Thymus (tissue), 11 donors: ENCODE measurements at regions not wholly inside any gene's neighbourhood (a gene's known extent, or its start where the extent isn't known, plus 50 kb on each side); places are given as distances from the start of the nearest gene placed in this dataset.

Experiments used
- DNase-seq, 9 donors: peaks; one replicate each; pipeline ENCODE4 v3.0.0-alpha.2; 2013; ENCODE audit warnings: low spot score in 9 of 9, low read depth in 6 of 9, missing footprints in 1 of 9
- H3K27ac ChIP-seq, 2 donors: one replicate each; pipeline ENCODE4 v1.5.1; 2013; ENCODE audit warnings: control low read depth in 1 of 2, low read depth in 1 of 2, low read length in 1 of 2, mild to moderate bottlenecking in 1 of 2, moderate library complexity in 1 of 2
- H3K27me3 ChIP-seq, 2 donors: one replicate each; pipeline ENCODE4 v1.5.1; 2013; ENCODE audit warnings: low read length in 1 of 2; ENCODE audit not compliant: control insufficient read depth in 2 of 2, insufficient read depth in 1 of 2
- H3K36me3 ChIP-seq, 2 donors: one replicate each; pipeline ENCODE4 v1.5.1; 2013; ENCODE audit warnings: low read length in 1 of 2, mild to moderate bottlenecking in 1 of 2, moderate library complexity in 1 of 2; ENCODE audit not compliant: control insufficient read depth in 2 of 2, insufficient read depth in 2 of 2
- H3K4me1 ChIP-seq, 2 donors: one replicate each; pipeline ENCODE4 v1.5.1; 2013; ENCODE audit warnings: low read length in 2 of 2; ENCODE audit not compliant: control insufficient read depth in 2 of 2, insufficient read depth in 2 of 2
- H3K4me3 ChIP-seq, 2 donors: one replicate each; pipeline ENCODE4 v1.5.1; 2013; ENCODE audit warnings: low read length in 2 of 2, control low read depth in 1 of 2, mild to moderate bottlenecking in 1 of 2
- H3K9me3 ChIP-seq, 2 donors: one replicate each; pipeline ENCODE4 v1.5.1; 2013; ENCODE audit warnings: low read length in 1 of 2, mild to moderate bottlenecking in 1 of 2; ENCODE audit not compliant: control insufficient read depth in 2 of 2, insufficient read depth in 1 of 2
- WGBS: extraction: QIAGEN DNeasy Blood & Tissue Kit; methylation state at CpG from one replicate; pipeline ENCODE4 v1.1.7; 2013; 5-methylcytosine and 5-hydroxymethylcytosine counted together
- donor health status: healthy.

DNA sequence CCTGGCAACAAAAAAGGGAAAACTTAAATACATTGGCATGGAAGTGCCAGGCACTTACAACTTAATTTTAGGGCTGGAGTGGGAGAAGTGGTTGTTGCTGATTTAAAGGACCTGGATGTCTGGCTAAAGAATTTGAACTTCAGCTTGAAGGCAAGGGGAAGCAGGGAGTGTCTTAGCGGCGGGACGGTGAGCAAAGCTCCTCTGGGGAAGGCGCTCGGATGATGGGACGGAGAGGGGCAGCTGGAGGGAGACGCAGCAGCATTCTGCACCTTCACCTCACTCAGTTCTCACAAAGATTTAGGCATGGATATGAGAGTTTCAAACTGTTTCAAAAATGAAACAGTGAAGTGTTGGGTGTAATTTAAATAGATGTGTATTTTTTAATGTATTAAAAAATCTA lies 967.1 kb downstream of the BRD1 start:
- DNase-seq = no peak
- WGBS = 90% methylated on average over 7 of the region's 7 CpGs

DNA sequence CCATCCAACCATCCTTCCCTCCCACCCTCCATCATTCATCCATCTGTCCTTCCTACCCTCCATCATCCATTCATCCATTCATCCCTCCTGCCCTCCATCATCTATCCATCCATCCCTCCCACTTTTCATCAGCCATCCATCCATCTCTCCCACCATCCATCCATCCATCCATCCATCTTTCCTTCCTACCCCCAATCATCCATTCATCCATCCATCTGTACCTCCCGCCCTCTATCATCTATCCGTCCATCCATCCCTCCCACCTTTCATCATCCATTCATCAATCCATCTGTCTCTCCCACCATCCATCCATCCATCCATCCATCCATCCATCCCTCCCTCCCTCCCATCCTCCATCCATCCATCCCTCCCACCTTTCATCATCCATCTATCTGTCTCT lies 968.8 kb downstream of the BRD1 start:
- Histone ChIP-seq H3K36me3 (no peaks in the 10 kb centered on the region), H3K27ac (no peak overlapping the region), H3K27me3 (no peaks in the 10 kb centered on the region), H3K9me3 (no peaks in the 10 kb centered on the region), H3K4me3 (no peak overlapping the region), H3K4me1 (no peaks in the 10 kb centered on the region)
- DNase-seq = no peak
- WGBS = 95% methylated on average over 2 of the region's 2 CpGs

More for the DNA sequence above, 967.1 kb downstream of the BRD1 start:
- no peak overlapping the region for H3K27ac ChIP-seq
- H3K4me1 ChIP-seq = no peaks in the 10 kb centered on the region
- no peaks in the 10 kb centered on the region for H3K36me3 ChIP-seq
- H3K27me3 ChIP-seq = no peaks in the 10 kb centered on the region
- no peak overlapping the region for H3K4me3 ChIP-seq
- H3K9me3 ChIP-seq = no peaks in the 10 kb centered on the region

DNA sequence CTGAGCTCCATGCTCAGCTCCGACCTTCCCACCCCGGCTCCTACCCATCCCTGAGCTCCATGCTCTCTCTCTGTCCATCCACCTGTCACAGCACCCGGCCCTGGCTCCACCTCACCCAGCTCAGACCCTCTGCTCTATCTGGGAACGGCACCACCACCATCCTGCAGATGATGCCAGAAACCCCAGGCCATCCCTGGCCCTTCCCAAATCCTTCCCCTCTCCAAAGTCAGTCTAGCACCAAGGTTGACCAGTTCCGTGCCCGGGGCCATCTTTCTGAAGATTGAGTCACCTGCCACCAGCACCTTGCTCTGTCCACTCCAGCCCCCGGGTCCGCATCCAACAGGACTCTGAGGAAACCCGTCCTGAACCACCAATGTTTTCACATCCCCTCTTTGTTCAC lies 969.6 kb downstream of the BRD1 start:
- Histone ChIP-seq H3K27ac (no peak overlapping the region), H3K36me3 (no peaks in the 10 kb centered on the region), H3K27me3 (no peaks in the 10 kb centered on the region), H3K4me1 (no peaks in the 10 kb centered on the region), H3K4me3 (no peak overlapping the region), H3K9me3 (no peaks in the 10 kb centered on the region)
- DNase-seq = no peak
- 89% methylated on average over 9 of the region's 9 CpGs for WGBS

DNA sequence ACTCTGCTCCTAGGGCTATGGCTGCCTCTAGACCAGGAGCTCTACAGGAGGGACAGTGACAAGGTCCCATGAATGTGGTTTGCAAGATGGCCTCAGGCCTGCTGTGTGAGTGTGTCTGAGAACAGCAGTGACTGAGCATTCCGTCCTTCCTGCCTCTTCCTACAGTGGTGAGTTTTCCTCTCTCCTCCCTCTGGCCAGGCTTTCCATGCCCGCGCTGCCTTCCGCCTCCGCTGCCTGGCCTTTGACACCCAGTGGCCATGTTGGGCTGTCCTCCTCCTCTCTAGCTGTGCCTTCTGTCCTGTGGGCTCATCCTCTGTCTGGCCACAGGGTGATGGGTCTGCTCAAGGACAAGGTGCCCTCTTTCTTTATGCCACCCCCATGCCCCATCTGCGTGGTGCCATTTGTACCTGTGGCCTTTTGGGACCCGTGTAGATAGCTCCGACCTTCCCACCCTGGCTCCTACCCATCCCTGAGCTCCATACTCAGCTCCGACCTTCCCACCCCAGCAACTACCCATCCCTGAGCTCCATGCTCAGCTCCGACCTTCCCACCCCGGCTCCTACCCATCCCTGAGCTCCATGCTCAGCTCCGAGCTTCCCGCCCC lies 970.4 kb downstream of the BRD1 start:
- Histone ChIP-seq H3K27me3 (no peaks in the 10 kb centered on the region), H3K9me3 (no peaks in the 10 kb centered on the region), H3K4me3 (no peak overlapping the region), H3K36me3 (no peaks in the 10 kb centered on the region), H3K27ac (no peak overlapping the region), H3K4me1 (no peaks in the 10 kb centered on the region)
- DNase-seq = no peak
- 87% methylated on average over 13 of the region's 13 CpGs for WGBS

DNA sequence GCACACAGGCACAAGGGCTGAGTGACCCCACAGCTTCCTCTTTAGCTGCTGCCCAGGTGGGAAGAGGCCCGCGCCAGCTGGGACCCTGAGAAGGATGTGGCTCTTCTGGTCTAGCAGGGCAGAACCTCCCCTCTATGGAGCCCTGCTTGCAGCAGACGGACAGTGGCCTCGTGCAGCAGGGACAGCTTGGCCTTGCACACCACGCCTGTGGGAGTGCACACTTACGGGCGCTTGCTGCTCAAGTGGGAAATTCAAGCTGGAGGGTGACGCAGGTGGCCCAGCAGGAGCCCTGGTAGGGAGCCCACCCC lies 971.4 kb downstream of the BRD1 start:
- no peak for DNase-seq
- WGBS = 87% methylated on average over 8 of the region's 8 CpGs
- H3K27me3 ChIP-seq = no peaks in the 10 kb centered on the region
- no peak overlapping the region for H3K27ac ChIP-seq
- no peaks in the 10 kb centered on the region for H3K36me3 ChIP-seq
- no peak overlapping the region for H3K4me3 ChIP-seq
- no peaks in the 10 kb centered on the region for H3K9me3 ChIP-seq
- no peaks in the 10 kb centered on the region for H3K4me1 ChIP-seq

DNA sequence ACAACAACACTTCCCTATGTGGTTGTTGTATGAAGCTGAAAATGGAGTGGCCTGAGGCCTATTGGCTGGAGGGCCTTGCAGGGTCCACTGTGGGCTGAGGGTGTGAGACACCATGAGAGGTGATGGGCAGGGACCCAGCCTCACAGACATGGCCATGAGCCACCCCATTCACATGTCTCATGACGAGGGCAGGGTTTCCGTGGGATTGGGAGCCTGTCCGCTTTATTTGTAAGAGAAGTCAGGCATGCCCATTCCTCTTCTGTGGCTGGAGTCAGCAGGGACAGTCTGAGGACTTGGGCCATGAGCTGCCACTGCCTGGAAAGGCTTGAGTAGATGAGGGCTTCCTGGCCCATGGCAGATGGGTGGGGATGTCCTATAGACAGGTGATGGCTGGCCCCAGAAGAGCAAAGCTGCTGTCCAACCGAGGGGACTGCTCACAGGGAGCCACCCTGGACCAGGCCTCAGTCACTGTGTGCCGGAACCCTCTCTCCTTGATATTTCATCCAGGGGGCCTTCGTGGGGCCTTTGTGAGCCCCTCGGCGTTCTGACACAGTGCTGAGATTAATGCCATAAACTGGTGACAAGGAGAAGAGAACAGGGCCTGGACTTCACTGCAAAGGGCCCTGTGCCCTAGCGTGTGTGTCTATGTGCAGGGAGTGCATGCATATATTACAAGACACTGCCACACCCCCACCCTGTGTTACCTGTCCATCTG lies 971.9 kb downstream of the BRD1 start:
- no peak for DNase-seq
- Histone ChIP-seq H3K27ac (no peak overlapping the region), H3K4me3 (no peak overlapping the region), H3K36me3 (no peaks in the 10 kb centered on the region), H3K27me3 (no peaks in the 10 kb centered on the region), H3K4me1 (no peaks in the 10 kb centered on the region), H3K9me3 (no peaks in the 10 kb centered on the region)
- WGBS = 90% methylated on average over 9 of the region's 9 CpGs

DNA sequence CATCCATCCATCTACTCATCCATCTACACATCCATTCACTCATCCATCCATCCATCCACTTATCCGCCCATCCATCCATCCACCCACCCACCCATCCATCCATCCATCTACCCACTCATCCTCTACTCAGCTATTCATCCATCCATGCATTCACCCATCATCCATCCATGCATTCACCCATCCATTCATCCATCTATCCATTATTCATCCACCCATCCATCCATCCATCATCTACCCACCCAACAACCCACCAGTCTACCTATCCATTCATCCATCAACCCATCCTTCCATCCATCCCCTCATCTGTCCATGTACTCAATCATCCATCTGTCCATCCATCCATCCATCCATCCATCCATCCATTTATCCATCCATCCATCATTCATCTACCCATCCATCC lies 972.7 kb downstream of the BRD1 start:
- Histone ChIP-seq H3K4me3 (no peak overlapping the region), H3K4me1 (no peaks in the 10 kb centered on the region), H3K27ac (no peak overlapping the region), H3K27me3 (no peaks in the 10 kb centered on the region), H3K9me3 (no peaks in the 10 kb centered on the region), H3K36me3 (no peaks in the 10 kb centered on the region)
- DNase-seq = no peak
- WGBS = 94% methylated on average over 1 of the region's 1 CpG

DNA sequence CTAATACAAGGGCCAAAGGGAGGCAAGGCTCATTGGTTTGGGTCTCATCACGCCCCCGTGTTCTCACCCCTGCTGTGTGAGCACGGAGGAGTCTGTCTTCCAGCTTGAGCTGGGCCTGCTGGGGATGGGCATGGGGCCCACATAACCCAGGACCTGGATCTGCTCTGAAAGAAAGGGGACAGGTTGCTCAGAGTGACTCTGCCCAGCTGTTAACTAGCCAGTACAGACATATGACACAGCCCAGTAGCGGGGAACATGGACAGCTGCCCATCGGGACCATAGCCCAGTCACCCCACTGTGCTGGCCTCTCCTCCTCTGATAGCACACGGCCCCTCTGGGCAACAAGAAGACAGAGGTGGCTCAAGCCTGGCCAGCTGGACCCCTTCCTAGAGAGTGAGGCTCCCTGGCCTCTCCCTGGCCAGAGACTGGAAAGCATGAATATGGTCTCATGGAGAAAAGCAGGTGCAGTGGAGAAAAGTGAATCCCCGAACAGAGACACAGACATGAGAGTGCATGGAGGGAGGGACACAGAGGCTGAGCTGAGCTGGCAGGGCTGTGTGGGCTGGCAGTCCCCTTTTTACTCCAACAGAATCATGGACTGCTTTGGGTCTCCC lies 973.9 kb downstream of the BRD1 start:
- Histone ChIP-seq H3K27ac (no peak overlapping the region), H3K36me3 (no peaks in the 10 kb centered on the region), H3K9me3 (no peaks in the 10 kb centered on the region), H3K4me1 (no peaks in the 10 kb centered on the region), H3K4me3 (no peak overlapping the region), H3K27me3 (no peaks in the 10 kb centered on the region)
- no peak for DNase-seq
- WGBS = 91% methylated on average over 7 of the region's 7 CpGs

DNA sequence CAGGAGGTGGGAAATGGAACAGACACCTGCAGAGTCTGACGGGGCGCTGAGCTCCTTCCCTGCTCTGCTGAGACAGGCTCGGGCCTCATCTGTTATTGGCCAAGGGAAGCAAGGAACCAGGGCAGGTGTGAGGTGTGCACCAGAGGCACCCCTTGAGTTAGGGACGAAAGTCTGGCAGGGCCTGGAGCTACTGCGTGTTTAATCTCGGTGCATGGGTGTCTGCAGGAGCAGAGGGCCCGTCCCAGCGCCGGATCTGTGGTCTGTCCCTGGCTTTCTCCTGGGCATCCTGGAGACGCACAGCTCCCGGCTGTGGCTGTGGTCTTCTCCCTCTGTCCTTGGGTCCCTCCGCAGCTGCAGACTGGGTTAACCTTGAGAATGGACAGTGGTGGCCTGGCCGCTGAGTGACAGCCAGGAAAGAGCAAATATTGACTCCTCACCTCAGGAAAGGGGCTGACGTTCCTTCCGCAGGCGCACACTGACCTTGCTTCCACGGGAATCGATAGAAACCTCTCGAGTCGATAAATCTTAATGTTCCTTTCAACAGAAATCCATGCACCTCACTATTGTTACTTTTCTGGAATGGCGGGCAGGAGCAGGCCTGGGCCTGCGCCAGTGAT lies 975.6 kb downstream of the BRD1 start:
- no peak for DNase-seq
- Histone ChIP-seq H3K27me3 (no peaks in the 10 kb centered on the region), H3K4me1 (no peaks in the 10 kb centered on the region), H3K4me3 (no peak overlapping the region), H3K9me3 (no peaks in the 10 kb centered on the region), H3K36me3 (no peaks in the 10 kb centered on the region), H3K27ac (no peak overlapping the region)
- 92% methylated on average over 22 of the region's 22 CpGs for WGBS
